ENCODE measurements at regions not wholly inside any gene's neighbourhood (a gene's known extent, or its start where the extent isn't known, plus 50 kb on each side); places are given as distances from the start of the nearest gene placed in this dataset.

DNA sequence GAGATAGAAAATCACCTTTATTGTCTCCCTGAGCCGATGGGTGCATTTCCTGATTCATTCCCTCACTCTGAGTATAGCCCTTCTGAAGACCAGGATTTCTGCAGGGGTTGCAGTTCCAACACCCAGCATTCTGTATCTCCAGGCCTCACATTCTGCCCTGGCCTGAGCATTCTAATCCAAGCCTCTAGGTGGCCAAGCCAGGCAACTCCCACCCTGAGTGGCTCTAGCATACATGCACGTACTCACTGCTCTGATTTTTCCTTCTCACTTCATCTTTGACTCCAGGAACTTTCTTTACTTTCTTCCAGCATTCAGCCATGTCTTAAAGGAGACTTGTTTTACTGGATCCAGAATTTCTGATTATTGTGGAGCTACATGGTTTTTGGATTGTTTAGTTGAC, 100.7 kb upstream of the STK39 start:
- TF ChIP-seq TOX (CRISPR knock-in tag; IDR thresholded peaks at IDR 0.05; ENCODE audit: borderline replicate concordance), result no peak
- no peak for TF ChIP-seq ARNTL (CRISPR knock-in tag; IDR thresholded peaks at IDR 0.05; ENCODE audit: borderline replicate concordance, low read depth)
- TF ChIP-seq, protein P1, sequence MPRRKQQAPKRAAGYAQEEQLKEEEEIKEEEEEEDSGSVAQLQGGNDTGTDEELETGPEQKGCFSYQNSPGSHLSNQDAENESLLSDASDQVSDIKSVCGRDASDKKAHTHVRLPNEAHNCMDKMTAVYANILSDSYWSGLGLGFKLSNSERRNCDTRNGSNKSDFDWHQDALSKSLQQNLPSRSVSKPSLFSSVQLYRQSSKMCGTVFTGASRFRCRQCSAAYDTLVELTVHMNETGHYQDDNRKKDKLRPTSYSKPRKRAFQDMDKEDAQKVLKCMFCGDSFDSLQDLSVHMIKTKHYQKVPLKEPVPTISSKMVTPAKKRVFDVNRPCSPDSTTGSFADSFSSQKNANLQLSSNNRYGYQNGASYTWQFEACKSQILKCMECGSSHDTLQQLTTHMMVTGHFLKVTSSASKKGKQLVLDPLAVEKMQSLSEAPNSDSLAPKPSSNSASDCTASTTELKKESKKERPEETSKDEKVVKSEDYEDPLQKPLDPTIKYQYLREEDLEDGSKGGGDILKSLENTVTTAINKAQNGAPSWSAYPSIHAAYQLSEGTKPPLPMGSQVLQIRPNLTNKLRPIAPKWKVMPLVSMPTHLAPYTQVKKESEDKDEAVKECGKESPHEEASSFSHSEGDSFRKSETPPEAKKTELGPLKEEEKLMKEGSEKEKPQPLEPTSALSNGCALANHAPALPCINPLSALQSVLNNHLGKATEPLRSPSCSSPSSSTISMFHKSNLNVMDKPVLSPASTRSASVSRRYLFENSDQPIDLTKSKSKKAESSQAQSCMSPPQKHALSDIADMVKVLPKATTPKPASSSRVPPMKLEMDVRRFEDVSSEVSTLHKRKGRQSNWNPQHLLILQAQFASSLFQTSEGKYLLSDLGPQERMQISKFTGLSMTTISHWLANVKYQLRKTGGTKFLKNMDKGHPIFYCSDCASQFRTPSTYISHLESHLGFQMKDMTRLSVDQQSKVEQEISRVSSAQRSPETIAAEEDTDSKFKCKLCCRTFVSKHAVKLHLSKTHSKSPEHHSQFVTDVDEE (CRISPR knock-in tag; IDR thresholded peaks at IDR 0.05), result no peak
- no peak for TF ChIP-seq ZFP3 (CRISPR knock-in tag; IDR thresholded peaks at IDR 0.05)
- no peak for TF ChIP-seq CSDC2 (CRISPR knock-in tag; IDR thresholded peaks at IDR 0.05)
- no peak for TF ChIP-seq ZNF565 (CRISPR knock-in tag; conservative IDR thresholded peaks at IDR 0.05; ENCODE audit: low read depth)
- peak; percentile 80 for ATAC-seq

DNA sequence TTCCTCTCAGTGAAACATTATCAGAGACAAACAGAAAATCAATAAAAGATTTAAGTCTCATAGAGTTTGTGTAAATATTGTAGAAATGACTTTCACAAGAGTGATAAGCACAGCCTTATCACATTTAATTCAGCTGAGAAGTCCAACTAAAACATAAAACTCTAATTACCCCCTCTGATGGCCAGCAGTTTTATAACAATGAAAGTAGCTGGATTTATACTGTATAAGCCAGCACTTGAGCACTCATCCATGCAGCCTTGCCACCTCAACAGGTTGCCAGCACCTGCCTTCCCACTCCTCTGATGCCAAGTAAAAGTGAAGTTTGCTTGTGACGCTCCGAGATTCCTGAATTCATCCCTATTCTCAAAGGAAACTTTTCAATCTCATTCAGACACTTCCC, 103.0 kb upstream of the STK39 start:
- ATAC-seq, result no peak

DNA sequence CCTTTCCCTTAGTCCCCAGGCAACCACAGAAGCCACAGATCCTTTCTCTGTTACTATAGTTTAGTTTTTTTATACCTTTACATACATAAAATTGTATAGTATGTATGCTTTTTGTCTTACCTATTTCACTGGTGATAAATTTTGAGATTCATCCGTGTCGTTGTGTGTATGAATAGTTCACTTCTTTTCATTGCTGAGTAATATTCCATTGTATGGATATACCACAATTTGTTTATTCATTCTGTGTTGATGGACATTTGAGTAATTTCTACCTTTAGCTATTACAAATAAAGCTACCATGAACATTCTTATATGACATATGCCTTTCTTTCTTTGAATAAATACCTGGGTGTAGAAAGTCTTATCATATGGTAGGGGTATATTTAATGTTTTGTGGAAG, 102.8 kb upstream of the CERS6 start:
- no peak for ATAC-seq
- TF ChIP-seq ZNF8 (CRISPR knock-in tag; IDR thresholded peaks at IDR 0.05) (peak; percentile 100), ZNF70 (CRISPR knock-in tag; IDR thresholded peaks at IDR 0.05) (no peak), ARNTL (CRISPR knock-in tag; IDR thresholded peaks at IDR 0.05; ENCODE audit: borderline replicate concordance, low read depth) (no peak), SNAI2 (CRISPR knock-in tag; IDR thresholded peaks at IDR 0.05) (no peak)

More for the DNA sequence above, 103.0 kb upstream of the STK39 start:
- TF ChIP-seq, protein P2, sequence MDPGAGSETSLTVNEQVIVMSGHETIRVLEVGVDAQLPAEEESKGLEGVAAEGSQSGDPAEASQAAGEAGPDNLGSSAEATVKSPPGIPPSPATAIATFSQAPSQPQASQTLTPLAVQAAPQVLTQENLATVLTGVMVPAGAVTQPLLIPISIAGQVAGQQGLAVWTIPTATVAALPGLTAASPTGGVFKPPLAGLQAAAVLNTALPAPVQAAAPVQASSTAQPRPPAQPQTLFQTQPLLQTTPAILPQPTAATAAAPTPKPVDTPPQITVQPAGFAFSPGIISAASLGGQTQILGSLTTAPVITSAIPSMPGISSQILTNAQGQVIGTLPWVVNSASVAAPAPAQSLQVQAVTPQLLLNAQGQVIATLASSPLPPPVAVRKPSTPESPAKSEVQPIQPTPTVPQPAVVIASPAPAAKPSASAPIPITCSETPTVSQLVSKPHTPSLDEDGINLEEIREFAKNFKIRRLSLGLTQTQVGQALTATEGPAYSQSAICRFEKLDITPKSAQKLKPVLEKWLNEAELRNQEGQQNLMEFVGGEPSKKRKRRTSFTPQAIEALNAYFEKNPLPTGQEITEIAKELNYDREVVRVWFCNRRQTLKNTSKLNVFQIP (CRISPR knock-in tag; IDR thresholded peaks at IDR 0.05; ENCODE audit: borderline replicate concordance, low read depth), result no peak
- TF ChIP-seq TCF4 (CRISPR knock-in tag; IDR thresholded peaks at IDR 0.05; ENCODE audit: borderline replicate concordance) (no peak), BACH2 (CRISPR knock-in tag; IDR thresholded peaks at IDR 0.05; ENCODE audit: borderline replicate concordance) (no peak), RARB (CRISPR knock-in tag; IDR thresholded peaks at IDR 0.05) (no peak), TOX (CRISPR knock-in tag; IDR thresholded peaks at IDR 0.05; ENCODE audit: borderline replicate concordance) (no peak), CSDC2 (CRISPR knock-in tag; IDR thresholded peaks at IDR 0.05) (no peak), ZNF8 (CRISPR knock-in tag; IDR thresholded peaks at IDR 0.05) (no peak), ZNF565 (CRISPR knock-in tag; conservative IDR thresholded peaks at IDR 0.05; ENCODE audit: low read depth) (no peak), SNAI2 (CRISPR knock-in tag; IDR thresholded peaks at IDR 0.05) (no peak), ZFP30 (CRISPR knock-in tag; IDR thresholded peaks at IDR 0.05) (no peak)

DNA sequence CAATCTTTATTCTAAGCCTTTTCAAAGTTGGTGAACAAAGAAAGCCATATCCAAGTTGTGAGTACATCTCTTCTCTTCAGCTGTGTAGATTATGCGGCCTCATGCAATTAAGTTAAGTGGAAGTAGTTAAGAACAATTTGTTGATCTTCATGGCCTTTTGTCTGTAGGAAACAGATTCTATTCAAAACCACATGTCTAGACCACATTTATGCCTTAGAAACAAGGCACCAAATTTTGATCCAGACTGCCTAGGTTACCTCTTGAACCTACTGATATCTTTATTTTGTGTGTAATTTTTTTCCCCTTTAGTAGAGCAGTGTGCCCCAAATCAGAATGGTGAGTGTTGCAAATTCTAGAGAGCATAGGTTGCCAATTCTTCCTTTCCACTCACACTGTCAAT, 101.6 kb upstream of the CERS6 start:
- no peak for ATAC-seq
- TF ChIP-seq ZC3H10 (CRISPR knock-in tag; IDR thresholded peaks at IDR 0.05) (no peak), GLIS3 (CRISPR knock-in tag; IDR thresholded peaks at IDR 0.05) (no peak), BACH2 (CRISPR knock-in tag; IDR thresholded peaks at IDR 0.05; ENCODE audit: borderline replicate concordance) (no peak)

DNA sequence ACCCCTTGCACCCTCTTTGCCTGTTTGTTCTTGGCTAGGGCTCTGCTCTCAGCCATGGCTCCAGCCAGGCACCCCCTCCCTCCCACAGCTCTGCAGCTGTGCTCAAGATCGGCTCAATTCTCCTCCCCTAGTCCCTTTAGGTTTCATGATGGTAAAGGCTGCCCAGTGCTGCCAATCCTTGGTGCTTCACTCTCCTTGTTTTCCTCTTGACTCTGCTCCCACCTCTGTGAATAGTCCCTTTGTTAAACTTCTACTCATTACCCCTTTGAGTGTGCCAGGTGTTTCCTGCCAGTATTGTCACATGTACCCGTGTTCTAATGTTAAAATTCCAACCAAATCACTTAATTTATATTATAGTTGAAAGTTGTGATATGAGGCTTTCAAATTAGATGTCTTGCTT, 101.0 kb upstream of the CERS6 start:
- no peak for ATAC-seq

DNA sequence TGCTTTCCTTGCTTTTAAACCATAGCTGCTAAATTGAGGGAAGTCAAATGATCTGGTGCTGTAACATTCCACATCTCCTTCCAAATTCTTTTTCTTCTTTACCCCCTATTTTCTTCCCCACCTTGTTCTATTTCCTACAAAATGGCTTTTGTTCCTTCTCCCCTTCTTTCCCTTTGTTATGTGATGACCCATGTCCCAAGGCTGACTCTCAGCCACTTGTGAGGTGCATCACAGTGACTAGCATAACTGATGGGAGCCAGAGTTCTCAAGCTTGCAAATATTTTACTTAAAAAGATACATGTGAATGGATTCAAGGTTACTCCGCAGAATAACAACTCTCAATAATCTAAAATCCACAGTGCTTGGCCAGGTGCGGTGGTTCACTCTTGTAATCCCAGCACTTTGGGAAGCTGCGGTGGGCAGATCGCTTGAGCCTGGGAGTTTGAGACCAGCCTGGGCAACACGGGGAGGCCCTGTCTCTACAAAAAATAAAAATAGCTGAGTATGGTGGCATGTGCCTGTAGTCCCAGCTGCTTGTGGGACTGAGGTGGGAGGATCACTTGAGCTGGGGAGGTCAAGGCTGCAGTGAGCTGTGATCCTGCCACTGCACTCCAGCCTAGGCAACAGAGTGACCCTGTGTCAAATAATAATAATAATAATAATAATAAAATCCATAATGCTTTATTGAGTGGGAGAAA, 100.1 kb upstream of the CERS6 start:
- no peak for ATAC-seq
- no peak for TF ChIP-seq PPARA (CRISPR knock-in tag; IDR thresholded peaks at IDR 0.05; ENCODE audit: borderline replicate concordance)
- TF ChIP-seq ZFP3 (CRISPR knock-in tag; IDR thresholded peaks at IDR 0.05), result no peak
- no peak for TF ChIP-seq TCF4 (CRISPR knock-in tag; IDR thresholded peaks at IDR 0.05; ENCODE audit: borderline replicate concordance)
- TF ChIP-seq GLIS3 (CRISPR knock-in tag; IDR thresholded peaks at IDR 0.05), result no peak
- TF ChIP-seq CSDC2 (CRISPR knock-in tag; IDR thresholded peaks at IDR 0.05), result no peak
- no peak for TF ChIP-seq ESRRG (CRISPR knock-in tag; IDR thresholded peaks at IDR 0.05)
- TF ChIP-seq, protein P3, sequence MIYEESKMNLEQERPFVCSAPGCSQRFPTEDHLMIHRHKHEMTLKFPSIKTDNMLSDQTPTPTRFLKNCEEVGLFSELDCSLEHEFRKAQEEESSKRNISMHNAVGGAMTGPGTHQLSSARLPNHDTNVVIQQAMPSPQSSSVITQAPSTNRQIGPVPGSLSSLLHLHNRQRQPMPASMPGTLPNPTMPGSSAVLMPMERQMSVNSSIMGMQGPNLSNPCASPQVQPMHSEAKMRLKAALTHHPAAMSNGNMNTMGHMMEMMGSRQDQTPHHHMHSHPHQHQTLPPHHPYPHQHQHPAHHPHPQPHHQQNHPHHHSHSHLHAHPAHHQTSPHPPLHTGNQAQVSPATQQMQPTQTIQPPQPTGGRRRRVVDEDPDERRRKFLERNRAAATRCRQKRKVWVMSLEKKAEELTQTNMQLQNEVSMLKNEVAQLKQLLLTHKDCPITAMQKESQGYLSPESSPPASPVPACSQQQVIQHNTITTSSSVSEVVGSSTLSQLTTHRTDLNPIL (CRISPR knock-in tag; IDR thresholded peaks at IDR 0.05; ENCODE audit: low read depth), result no peak
- TF ChIP-seq TOX (CRISPR knock-in tag; IDR thresholded peaks at IDR 0.05; ENCODE audit: borderline replicate concordance), result no peak
- no peak for TF ChIP-seq ZFP30 (CRISPR knock-in tag; IDR thresholded peaks at IDR 0.05)
- no peak for TF ChIP-seq OSR1 (CRISPR knock-in tag; IDR thresholded peaks at IDR 0.05)
- no peak for TF ChIP-seq ZNF565 (CRISPR knock-in tag; conservative IDR thresholded peaks at IDR 0.05; ENCODE audit: low read depth)
- no peak for TF ChIP-seq ARNTL (CRISPR knock-in tag; IDR thresholded peaks at IDR 0.05; ENCODE audit: borderline replicate concordance, low read depth)
- TF ChIP-seq ZNF8 (CRISPR knock-in tag; IDR thresholded peaks at IDR 0.05), result no peak

More for the DNA sequence above, 101.0 kb upstream of the CERS6 start:
- no peak for TF ChIP-seq ZNF565 (CRISPR knock-in tag; conservative IDR thresholded peaks at IDR 0.05; ENCODE audit: low read depth)
- no peak for TF ChIP-seq GLIS3 (CRISPR knock-in tag; IDR thresholded peaks at IDR 0.05)
- no peak for TF ChIP-seq SNAI2 (CRISPR knock-in tag; IDR thresholded peaks at IDR 0.05)
- no peak for TF ChIP-seq ZNF70 (CRISPR knock-in tag; IDR thresholded peaks at IDR 0.05)
